CD4-positive, alpha-beta T cell treated with Interleukin-21 for 1 hour (primary cell): ENCODE measurements at regions not wholly inside any gene's neighbourhood (a gene's known extent, or its start where the extent isn't known, plus 50 kb on each side); places are given as distances from the start of the nearest gene placed in this dataset.

ENCODE experiments used
- DNase-seq: peaks from one replicate; pipeline ENCODE4 v3.0.0-alpha.2; 2020

DNA sequence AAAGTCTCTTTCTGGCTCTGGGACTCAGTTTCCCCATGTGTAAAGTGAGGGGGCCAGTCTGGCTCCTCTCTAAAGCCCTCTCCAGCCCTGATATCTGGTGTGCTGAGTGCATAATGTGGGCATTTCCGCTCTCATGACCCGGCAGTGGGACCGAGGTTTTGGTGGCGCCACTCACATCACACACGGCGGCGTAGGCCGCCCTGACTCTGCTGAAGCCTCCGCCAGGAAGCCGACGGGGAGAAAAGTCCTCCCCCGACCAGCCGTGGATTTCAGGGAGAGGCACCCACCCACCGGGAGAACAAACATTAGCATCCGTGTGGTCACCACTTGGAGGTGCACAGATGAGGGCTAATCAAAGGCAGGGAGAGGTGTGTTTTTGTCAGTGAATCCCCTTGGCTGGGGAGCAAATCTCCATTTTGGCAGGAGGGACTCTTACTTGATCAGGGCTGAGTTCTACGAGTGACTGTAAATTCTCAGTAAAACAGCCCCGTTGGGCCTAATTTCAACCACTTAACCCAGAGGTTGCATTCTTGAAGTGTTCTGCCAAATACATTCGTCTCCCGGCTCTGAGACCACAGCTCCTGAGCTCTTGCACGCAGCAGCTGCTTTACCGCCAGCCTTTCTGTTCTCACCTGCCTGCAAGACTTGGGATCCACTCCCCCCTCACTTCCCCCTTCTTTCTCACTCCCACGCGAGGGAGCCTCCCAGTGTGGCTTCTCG, 118.2 kb downstream of the FOXD2 start:
- DNase-seq, result no peak

DNA sequence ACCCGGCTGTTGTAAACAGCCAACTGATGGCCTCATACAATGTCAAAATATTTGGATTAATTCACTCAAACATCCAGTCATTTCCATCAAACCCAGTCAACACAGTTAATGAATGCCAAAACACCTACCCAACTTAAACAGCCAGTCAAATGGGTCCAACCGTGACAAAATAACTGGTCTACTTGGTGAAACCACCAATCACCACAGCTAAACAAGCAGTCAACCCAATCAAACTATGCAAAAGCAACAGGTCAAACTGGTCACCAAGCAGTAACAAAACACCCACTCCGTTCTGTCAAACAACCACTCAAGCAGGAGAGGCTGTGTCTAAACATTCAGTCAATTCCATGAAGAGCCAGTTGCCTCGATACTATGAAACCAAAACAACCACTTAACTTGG, 119.2 kb downstream of the FOXD2 start:
- DNase-seq, result no peak

DNA sequence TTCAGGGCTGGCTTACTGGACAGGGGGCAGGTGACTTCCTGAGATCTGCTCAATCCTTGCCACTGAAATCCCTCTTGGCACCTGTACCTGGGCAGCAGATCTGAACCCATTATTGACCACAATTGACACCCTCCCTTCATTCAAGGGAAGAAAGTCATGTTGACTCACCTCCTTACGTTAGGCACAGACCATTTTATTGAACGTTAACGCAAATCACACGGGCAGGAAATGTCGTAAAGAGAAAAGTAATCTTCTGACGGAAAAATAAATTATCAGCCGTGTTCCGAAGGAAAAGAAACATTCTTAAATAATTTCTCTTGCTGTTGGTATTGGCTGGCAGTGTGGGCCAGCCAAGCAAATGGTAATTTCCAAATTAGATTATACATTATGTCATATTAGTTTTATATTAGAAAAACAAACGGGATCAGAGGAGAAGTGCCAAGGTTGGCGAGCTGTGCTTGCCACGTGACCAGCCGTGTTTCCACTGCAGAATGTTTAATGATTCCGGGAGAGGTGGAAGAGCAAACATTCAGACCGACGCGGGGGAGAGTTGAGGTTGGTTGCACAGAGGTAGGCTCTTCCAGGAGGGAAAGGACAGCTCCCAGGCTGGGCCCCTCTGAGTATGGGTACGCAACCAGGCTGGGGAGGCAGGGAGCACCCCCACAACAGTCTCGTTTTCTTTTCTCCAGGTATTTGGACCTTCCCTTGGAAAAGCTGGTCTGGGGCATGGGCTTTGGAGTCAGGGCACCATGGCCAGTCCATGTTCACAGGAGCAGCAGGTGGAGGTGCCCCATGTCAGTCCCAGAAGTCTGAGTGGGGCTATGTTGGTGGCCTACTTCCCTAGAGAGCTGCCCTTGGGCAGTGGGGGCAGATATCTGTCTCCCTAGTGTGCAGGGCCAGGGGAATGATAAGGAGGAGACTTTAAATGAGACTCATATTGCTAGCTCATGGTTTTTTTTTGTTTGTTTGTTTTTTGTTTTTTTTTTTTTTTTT, 121.1 kb downstream of the FOXD2 start:
- DNase-seq, result no peak

DNA sequence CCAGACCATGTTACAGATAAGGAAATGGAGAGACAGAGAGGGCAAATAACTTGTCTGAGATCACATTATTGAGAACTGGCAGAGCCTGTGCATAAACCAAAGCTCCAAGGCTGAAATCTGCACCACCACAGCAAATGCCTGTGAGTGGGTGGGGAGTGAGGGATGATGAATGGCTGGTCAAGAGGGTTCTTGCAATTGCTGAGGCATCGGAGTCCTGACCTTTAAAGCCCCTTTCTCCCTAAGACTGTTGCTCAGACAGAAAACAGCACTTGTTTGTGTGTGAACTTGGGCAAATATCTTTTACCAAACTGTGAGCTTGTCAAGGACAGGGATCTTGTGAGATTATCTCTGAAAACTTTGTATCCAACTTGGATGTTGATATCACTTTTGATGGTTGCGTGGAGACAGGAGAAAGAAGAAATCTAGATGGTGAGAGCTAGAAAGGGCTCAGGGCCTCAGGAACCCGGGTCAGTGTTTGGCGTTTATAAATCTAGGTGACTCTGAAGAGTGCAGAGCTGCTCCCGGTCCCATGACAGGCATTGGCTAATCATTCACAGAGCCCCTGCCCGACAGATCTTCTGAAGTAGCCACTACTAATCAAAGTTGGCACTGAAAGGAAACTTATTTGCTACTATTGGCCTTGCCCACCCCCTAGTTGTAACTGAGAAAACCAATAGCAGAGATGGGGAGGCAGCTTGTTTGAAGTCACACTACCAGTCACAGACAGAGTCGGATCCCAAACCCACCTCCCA, 122.3 kb downstream of the FOXD2 start:
- no peak for DNase-seq

DNA sequence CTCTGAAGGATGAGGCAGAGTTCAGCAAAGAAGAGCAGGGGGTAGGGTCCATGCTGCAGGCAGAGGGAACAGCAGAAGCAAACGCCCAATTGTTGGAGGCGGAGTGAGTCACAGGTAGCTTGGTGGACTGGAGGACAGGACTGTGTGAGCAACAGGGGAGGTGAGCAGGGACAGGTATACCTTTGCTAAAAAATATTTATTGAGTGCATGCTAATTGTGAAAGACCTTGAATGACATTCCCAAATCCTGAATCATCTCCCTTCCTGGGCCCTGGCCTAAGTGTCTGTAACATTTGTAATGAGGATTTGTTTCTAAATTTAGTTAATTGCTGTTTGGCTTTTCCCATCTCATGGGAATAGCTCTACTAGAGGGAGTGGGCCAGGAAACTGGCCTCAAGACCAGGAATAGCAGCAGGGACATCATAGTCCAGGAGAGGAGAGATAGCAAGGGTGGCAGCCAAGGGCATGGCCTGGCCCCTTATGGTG, 123.7 kb downstream of the FOXD2 start:
- no peak for DNase-seq

DNA sequence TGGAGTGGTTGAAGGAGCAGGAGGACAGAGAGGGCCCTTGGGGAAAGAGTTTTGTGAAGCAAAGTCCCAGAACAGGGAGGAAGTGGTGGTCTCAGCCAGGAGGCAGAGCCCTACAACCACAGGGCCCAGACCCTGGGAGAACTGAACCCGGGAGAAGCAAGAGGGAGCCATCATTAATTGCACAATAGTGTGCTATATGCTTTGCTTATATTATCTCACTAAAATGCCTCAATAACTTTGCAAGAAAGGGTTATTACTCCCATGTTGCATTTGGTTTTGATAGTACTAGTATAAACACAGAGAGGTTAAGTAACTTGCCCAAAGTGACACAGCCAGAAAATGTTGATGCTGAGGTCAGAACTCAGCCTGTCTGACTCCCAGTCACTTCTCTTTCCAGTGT, 124.3 kb downstream of the FOXD2 start:
- no peak for DNase-seq

DNA sequence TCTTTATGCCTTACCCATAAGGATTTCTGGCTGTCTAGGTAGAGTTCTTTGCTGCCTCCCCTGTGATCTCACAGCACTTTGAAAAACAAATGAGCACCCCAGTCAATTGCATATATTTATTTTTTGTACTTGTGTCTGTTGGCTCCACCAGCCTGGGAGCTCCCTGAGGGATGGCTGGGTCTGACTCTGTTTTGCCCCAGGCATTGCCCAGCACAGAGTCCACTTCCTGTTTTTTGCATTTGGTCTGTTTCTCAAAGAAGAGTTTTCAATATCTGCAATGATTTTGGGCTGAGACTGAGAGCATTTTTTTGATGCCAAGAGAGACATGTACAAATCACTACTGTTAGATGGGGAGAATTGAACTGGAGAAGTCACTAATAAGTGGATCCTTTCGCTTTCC, 125.0 kb downstream of the FOXD2 start:
- DNase-seq, result no peak

DNA sequence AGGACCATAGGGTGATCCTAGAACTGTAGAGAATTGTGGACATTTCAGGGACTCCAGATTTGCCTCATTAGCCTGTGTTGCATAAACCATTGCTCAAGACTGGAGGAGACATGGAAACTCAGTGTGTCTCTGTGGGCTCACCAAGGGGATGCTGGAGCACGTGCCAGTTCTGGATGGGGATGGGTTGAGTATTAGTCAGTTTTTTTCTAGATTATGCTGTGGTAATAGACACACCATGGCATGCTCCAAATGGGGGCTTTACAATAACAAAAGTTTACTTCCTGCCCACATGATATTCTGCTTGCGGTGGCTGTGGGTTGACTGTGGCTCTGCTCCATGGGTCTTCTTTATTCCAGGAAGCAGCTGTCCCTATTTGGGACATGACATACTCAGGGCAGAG, 125.4 kb downstream of the FOXD2 start:
- no peak for DNase-seq

DNA sequence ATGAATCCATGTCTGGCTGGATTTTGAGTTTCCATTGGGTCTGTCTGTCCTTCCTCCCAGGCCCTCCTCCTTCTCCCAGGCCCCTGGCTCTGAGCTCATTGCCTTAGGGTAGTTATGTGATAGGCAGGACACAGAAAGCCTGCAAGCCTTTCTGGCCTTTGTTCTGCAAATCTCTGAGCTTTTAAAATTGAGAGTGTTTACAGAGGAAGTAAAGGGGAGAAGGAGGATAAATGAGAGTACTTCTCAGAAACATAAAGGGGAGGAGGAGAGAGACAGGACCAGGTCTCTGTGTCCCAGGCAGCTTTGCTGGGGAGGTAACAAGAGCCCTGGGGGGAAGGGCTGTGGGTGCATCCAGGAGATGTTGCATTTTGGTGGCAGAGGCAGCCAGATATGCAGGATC, 126.7 kb downstream of the FOXD2 start:
- no peak for DNase-seq

DNA sequence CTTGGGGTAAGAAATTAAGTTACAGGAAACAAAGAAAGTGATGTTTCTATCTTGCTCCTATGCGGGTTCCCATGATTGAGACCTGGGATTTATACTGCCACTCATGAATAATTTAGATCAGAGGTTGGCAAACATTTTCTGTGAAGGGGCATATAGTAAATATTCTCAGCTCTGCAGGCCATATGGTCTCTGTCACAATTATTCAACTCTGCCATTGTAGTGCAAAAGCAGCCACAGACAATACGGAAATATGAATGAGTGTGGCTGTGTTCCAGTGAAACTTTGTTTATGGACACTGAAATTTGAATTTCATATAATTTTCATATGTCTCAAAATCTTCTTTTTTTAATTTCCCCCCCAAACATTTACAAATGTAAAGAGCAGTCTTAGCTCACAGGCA, 127.2 kb downstream of the FOXD2 start:
- DNase-seq, result no peak

DNA sequence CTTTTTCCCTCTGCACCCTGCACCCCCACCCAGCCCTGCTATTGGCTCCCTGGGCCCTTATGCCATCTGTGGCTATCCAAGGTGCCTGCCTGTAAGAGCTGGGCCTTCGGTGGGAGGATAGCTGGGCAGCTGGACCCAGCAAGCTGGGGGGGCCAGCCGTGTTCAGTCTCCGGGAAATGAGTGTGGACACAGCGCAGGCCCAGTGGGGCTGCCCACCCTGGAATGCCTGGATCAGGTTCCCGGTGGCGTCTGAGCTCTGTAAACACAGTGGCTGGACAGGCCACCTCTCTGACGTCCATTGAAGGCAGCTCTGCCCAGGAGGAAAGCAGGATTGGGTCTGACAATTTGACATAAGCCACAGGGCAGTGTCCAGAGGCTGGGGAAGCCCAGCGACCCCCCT, 127.8 kb downstream of the FOXD2 start:
- no peak for DNase-seq

DNA sequence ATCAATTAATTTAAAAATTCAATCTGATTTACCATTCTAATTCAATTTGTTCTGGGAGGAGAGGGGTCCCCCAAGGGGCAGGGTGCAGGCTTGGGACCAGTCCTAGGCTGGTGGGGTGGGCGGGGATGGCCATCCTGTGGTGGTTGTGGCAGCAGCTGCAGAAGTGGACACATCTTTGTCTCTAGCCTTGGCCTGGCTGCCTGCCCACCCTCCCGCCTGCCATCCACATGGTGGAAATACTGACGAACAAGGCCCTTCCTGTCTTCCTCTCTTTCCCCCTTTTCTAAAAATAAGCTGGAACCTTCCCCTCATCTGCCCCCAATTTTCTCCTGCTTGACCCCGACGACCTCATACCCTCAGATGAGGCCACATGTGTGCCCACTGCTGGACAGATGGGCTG, 130.9 kb downstream of the FOXD2 start:
- DNase-seq, result no peak

DNA sequence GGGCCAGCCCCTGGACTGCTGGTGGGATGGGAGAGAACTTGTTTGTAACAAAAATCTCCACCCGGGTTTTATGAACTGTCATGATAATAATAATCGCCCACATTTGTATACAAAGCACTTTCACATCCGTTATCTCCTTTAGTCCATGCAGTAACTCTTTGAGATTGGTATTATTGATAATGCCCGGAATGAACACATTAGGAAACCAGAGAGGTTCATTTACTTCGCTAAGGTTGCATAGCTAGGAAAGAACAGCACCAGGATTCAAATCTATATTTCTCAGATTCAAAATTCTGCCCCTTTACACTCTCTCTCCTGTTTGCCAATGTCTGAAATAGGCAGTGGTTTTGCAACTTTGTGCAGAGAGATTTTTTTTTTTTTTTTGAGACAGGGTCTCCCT, 131.4 kb downstream of the FOXD2 start:
- DNase-seq, result no peak

DNA sequence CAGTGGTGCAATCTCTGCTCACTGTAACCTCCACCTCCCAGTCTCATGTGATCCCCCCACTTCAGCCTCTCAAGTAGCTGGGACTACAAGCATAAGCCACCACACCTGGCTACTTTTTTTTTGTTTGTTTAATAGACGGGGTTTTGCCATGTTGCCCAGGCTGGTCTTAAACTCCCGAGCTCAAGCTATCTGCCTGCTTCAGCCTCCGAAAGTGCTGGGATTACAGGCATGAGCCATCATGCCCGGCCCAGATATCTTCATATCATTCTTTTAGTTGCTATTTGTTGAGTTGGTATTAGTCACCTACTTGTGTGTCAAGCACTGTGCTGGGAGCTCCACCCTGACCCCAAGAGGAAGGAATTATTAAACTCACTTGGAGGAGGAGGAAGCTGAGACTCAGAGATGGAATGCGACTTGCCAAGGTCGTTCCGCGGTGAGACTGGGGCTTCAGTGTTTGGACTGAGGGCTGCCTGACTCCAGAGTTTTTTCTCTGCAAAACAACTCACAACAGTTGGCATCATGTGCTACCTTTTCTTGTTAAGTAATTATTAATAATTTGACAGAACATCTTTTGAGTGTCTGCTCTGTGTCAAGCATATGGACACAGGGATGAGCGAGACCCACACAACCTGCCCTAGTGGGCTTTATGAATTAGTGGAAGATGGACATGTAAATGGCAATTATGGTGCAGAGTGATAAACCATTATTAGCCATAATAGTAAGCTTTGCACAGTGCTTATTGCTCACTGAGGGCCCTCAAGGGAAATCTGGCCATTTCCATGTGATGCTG, 132.0 kb downstream of the FOXD2 start:
- no peak for DNase-seq

DNA sequence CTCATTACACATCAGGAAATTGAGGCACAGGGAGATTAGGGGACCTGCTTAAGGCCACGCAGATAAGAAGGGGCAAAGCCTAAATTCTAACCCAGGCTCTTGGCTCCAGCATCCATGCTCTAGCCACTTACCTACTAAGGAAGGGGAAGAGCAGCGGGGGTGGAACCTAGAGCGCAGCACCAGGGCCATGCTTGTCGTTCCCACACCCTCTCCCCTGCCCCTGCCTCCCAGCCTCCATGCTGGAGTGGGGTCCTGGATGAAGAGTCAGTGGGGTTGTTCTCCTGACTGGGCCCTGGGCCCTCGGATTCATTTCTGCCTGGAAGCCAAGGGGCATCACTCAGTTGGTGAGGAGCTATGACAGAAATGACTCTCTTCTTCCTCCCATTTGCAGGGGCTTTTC, 133.3 kb downstream of the FOXD2 start:
- no peak for DNase-seq

DNA sequence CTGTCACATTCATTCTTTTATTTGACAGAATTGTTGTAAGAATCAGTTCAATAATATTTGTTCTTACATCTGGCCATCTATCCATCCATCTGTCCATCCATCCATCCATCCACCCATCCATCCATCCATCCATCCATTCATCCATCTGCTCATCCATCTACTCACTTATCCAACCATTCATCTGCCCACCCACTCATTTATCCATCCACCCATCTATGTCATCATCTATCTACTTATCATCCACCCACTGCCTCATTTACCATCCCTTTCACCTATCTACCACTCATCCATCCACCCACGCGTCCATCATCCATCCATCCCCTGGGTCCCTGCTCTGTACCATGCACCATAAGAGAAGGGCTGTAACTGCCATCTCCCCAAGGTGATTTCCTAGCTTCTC, 134.1 kb downstream of the FOXD2 start:
- no peak for DNase-seq

DNA sequence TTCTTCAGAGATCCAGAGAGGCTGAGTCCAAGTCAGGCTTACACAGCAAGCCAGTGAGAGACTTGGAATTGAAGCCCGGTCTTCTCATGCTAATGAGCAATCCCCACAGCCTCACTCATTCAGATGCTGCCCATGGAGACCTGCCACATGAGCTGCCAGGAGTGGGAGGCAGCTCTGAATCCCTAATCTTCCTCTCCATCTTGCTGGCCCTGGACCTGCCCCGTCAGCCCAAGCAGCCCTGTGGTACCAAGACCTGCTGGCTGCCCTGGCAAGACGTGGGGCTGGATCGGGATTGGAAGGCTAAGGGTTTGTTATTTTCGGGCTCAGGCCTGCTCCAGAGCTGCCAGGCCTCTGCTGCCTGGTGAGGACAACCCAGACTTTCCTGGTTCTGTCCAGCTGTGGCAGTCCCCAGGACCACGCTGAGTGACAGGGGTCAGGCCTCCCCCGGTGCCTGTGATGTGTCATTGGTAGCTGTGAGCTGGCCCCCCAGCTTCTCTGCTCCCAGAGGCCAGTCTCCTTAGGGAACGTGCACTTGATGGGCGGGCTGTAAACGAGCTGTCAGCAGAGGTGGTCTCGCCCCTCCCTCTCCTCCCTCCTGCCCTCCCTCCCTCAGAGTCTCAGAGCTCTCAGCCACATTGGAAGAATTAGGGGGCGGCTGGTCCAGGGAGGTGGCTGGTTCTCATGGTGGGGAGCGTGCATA, 135.0 kb downstream of the FOXD2 start:
- no peak for DNase-seq

DNA sequence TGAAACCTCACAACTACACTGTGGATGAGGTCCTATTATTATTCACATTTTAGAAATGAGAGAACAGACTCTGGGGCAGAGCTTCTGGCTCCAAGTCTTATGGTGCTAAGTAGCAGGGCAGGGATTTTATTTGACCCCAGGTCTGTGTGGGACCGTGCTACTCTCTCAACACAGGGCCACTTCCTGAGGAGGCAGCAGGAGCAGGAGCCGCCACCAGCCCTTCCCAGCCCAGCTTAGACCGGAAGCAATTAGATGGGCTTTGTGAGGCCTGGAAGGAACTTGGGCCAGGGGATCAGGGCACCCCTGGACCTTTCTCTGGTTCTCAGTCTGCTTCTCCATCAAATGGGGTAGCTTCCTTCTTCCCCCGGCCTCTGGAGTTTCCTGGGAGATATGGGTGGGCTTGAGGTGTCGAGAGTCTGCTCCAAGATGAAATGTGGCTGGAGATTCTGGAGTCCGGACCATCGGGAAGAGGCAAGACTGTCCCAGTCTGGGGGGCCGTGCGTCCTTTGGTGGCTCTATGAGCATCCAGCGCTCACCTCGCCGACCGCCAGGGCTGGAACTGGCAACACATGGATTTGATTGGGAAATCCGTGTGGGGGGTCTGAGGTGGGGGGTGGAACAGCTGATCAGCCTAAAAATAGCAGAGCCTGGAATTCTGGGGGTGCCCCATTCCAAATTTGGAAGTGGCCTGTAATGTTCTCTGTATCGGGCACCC, 136.8 kb downstream of the FOXD2 start:
- DNase-seq, result no peak

DNA sequence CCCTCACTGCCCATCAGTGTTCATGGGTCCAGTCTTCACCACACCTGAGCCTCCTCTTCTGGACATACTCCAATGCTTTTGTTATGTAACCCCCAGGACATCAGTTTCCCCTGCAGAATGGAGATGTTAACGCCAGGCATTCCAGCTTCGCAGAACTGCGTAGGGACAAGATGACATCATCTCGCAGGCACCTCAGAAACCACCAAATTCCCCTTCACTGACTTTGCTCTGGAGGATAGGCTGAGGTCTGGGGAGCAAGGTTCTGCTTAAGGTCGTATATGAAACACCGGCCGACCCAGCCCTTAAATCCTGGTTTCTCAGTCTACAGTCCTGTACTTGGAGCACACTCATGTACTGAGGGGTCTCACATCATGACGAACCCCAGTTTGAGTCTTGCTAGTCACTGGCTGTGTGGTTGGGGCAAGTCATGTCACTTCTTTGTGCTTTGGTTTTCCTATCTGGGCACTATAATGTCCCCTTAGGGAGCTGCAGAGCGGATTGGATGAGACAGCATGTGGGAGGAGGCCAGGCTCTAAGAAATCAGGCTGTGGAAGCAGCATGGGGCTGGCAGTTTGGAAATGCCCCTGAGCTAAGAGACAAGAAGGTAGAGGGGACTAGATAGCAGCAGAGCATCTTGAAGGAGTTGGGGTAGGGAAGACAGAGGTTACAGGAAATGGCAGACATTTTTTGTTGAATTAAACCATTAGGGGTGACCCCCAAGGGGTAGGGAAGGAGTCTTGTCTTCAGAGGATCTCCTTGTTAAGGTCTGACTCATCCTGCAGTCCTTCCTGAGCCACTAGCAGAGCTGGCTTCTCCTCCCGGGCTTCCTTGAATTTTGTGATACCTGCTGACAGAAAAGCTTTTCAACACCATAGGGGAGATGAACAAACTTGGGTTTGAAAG, 138.3 kb downstream of the FOXD2 start:
- no peak for DNase-seq

DNA sequence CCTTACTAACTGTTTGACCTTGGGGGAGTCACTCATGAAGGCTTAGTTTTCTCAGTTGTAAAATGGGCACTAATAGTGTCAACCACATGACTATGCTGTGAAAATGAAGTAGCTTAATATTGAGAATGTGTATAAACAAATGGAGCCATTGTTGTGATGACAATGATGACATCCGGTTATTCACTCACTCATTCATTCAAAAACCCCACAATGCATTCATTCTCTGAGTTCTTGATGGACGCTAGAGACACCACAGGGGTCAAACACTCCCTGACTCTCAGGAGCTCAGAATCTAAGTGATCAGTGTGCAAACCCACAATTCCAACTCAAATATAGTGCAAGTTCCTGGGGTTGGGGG, 138.9 kb downstream of the FOXD2 start:
- no peak for DNase-seq
